ENCODE measurements at regions not wholly inside any gene's neighbourhood (a gene's known extent, or its start where the extent isn't known, plus 50 kb on each side); places are given as distances from the start of the nearest gene placed in this dataset.
A peak's percentile ranks its signal among the peaks of the same experiment; 100 is the strongest.

GRCh38 chrX:112147206-112147605 is 64.6 kb upstream of the TRPC5 start:
- peak; percentile 38 for DNase-seq (ENCODE audit: low spot score)

- no peak for DNase-seq (ENCODE audit: low spot score)
Observed at GRCh38 chrX:112137276-112137675, 54.7 kb upstream of the TRPC5 start.
